K562 (cell line): ENCODE measurements at regions not wholly inside any gene's neighbourhood (a gene's known extent, or its start where the extent isn't known, plus 50 kb on each side); places are given as distances from the start of the nearest gene placed in this dataset.

ENCODE experiments used
- ATAC-seq: fragments of 200-7000 bp; cut with Tn5 transposase; 3 replicates; pipeline ENCODE4 v1.9.1; 2020; ENCODE audit warnings: moderate library complexity
- BruUV-seq: library from RNA; stranded (reverse); fragments of 400-500 nt; replicated peaks from 2 replicates; lab custom pipeline; 2021; lab: Mats Ljungman, UMichigan
- CTCF ChIA-PET: fragments of 300-600 bp; formaldehyde crosslinking; extraction: SDS; loops from one replicate; lab custom pipeline; 2021; ENCODE audit warnings: low intra/inter-chr PET ratio; lab: Yijun Ruan, JAX
- POLR2A ChIA-PET: fragments of 300-600, 350-650 bp; sonication (Branson Sonifier 250); formaldehyde crosslinking; extraction: SDS; loops from one replicate; lab custom pipeline; 2021; ENCODE audit warnings: antibody characterized with exemption, inconsistent platforms; lab: Yijun Ruan, JAX
- DNase-seq, 4 experiments: peaks; one replicate each; pipeline versions ENCODE4 v3.0.0 to v3.0.0-alpha.2; 2011 to 2018; ENCODE audit warnings: low spot score in 3 of 4, mixed read lengths in 3 of 4; ENCODE audit errors: extremely low read depth in 1 of 4
- FAIRE-seq: peaks from 2 replicates; lab custom pipeline; 2011; peaks lifted over from hg19 to GRCh38; lab: Jason Lieb, UNC
- H2AFZ ChIP-seq: 2 replicates; pipeline ENCODE4 v1.6.0; 2011; ENCODE audit warnings: low read depth, low read length, control low read depth, inconsistent platforms
- H3K27ac ChIP-seq: fragments of 200-600 bp; 3 replicates; pipeline ENCODE4 v1.8.0; 2011; ENCODE audit warnings: low read depth, mild to moderate bottlenecking, control low read depth, inconsistent platforms, low read length, moderate library complexity, mixed read lengths; ENCODE audit errors: extremely low read depth
- H3K27me3 ChIP-seq, 2 experiments: fragments of 300-600 bp in 1 of 2; 2 replicates in 1 of 2; 3 replicates in 1 of 2; pipeline versions ENCODE4 v1.6.0 to v1.8.0; 2011; ENCODE audit warnings: inconsistent platforms in 2 of 2, low read length in 2 of 2, mild to moderate bottlenecking in 1 of 2, mixed read lengths in 1 of 2, moderate library complexity in 1 of 2; ENCODE audit not compliant: control insufficient read depth in 2 of 2, insufficient read depth in 2 of 2
- H3K36me3 ChIP-seq: fragments of 300-600 bp; 3 replicates; pipeline ENCODE4 v1.8.0; 2011; ENCODE audit warnings: mild to moderate bottlenecking, low read length, inconsistent platforms; ENCODE audit not compliant: control insufficient read depth, insufficient read depth
- H3K4me1 ChIP-seq, 2 experiments: fragments of 200-600 bp in 1 of 2; replicated peaks in 1 of 2; 2 replicates in 1 of 2; 3 replicates in 1 of 2; pipeline versions ENCODE4 v1.5.1 to v1.8.0; 2011; ENCODE audit warnings: inconsistent platforms in 2 of 2, low read length in 2 of 2, mild to moderate bottlenecking in 1 of 2, mixed read lengths in 1 of 2, moderate library complexity in 1 of 2; ENCODE audit not compliant: control insufficient read depth in 2 of 2, insufficient read depth in 2 of 2
- H3K4me2 ChIP-seq: 2 replicates; pipeline ENCODE4 v1.6.1; 2011; ENCODE audit warnings: low read length, control low read depth, inconsistent platforms, mixed read lengths; ENCODE audit not compliant: insufficient read depth
- H3K4me3 ChIP-seq: fragments of 200-600 bp; sonication (generic), shearing (Covaris generic); 2 replicates; pipeline ENCODE4 v1.5.1; 2016; ENCODE audit warnings: control low read depth, inconsistent platforms
- H3K79me2 ChIP-seq: fragments of 200-600 bp; 3 replicates; pipeline ENCODE4 v1.8.0; 2011; ENCODE audit warnings: low read length, inconsistent platforms; ENCODE audit not compliant: control insufficient read depth, insufficient read depth
- H3K9ac ChIP-seq, 2 experiments: 2 replicates each; pipeline versions ENCODE4 v1.6.0 to v1.6.1; 2011; ENCODE audit warnings: low read depth in 2 of 2, low read length in 2 of 2, control low read depth in 1 of 2, inconsistent platforms in 1 of 2, mild to moderate bottlenecking in 1 of 2, mixed read lengths in 1 of 2; ENCODE audit not compliant: insufficient read depth in 1 of 2
- H3K9me1 ChIP-seq: one replicate; pipeline ENCODE4 v1.6.0; 2011; ENCODE audit warnings: inconsistent platforms, mild to moderate bottlenecking, low read length, moderate library complexity; ENCODE audit not compliant: control insufficient read depth, insufficient read depth
- H3K9me3 ChIP-seq: replicated peaks from 2 replicates; pipeline ENCODE4 v1.5.1; 2011; ENCODE audit warnings: low read depth, low read length, inconsistent platforms; ENCODE audit not compliant: control insufficient read depth, insufficient read depth
- H4K20me1 ChIP-seq: replicated peaks from 2 replicates; pipeline ENCODE4 v1.6.1; 2011; ENCODE audit warnings: low read length, inconsistent platforms, mixed read lengths; ENCODE audit not compliant: control insufficient read depth, insufficient read depth
- EHMT2 ChIP-seq: fragments of 450-650 bp; IDR thresholded peaks from 2 replicates; pipeline ENCODE4 v1.6.1; 2018; ENCODE audit warnings: antibody characterized with exemption
- KLF6 ChIP-seq: fragments of 250-450 bp; sonication (Bioruptor Pico); IDR thresholded peaks from 2 replicates; pipeline ENCODE4 v1.4.0; 2020; ENCODE audit warnings: mild to moderate bottlenecking, moderate library complexity, borderline replicate concordance
- NKRF ChIP-seq: fragments of 450-650 bp; IDR thresholded peaks from 2 replicates; pipeline ENCODE4 v1.6.1; 2016; ENCODE audit warnings: borderline replicate concordance
- PBX2 ChIP-seq, 2 experiments: IDR thresholded peaks in 1 of 2; conservative IDR thresholded peaks in 1 of 2; 2 replicates each; pipeline ENCODE4 v1.6.1; 2016; ENCODE audit warnings: low read depth in 2 of 2, mild to moderate bottlenecking in 1 of 2, missing compliant biosample characterization in 1 of 2, missing genetic modification characterization in 1 of 2, moderate library complexity in 1 of 2
- SPI1 ChIP-seq: IDR thresholded peaks from 2 replicates; pipeline ENCODE4 v1.6.1; 2011; ENCODE audit warnings: low read depth, low read length, control low read depth, borderline replicate concordance
- ZNF3 ChIP-seq: fragments of 250-450 bp; sonication (Bioruptor Pico); IDR thresholded peaks from 2 replicates; pipeline ENCODE4 v1.5.0; 2021; ENCODE audit warnings: mild to moderate bottlenecking, moderate library complexity
- WGBS: fragments of 100-300 bp; shearing (Covaris generic); methylation state at CpG from one replicate; pipeline ENCODE4 v1.1.6; 2016; ENCODE audit warnings: low coverage, mixed read lengths; ENCODE audit not compliant: insufficient coverage; ENCODE audit errors: missing lambda C conversion rate; 5-methylcytosine and 5-hydroxymethylcytosine counted together
- in situ Hi-C: fragments of 300-500 bp; cut with MboI; formaldehyde crosslinking; loops from 4 replicates; pipeline ENCODE4 v1.15.0; 2018; ENCODE audit warnings: inconsistent platforms, mixed read lengths
- intact Hi-C: fragments of 100-400 bp; cut with micrococcal nuclease; formaldehyde crosslinking; loops from 2 replicates; pipeline ENCODE4 v1.14.2; 2022

- no peak overlapping the region for H3K27ac ChIP-seq
- no peak overlapping the region for H3K4me2 ChIP-seq
- 0% methylated on average over 10 of the region's 10 CpGs for WGBS
- no peaks in the 10 kb centered on the region for H3K4me1 ChIP-seq
- H3K4me3 ChIP-seq: no peak overlapping the region
- no peak for DNase-seq
- no peak for FAIRE-seq
- no peak for TF ChIP-seq PBX2 (CRISPR knock-in tag; IDR thresholded peaks at IDR 0.05; ENCODE audit: low read depth)
- TF ChIP-seq PBX2 (tag; conservative IDR thresholded peaks at IDR 0.05; ENCODE audit: low read depth): no peak
- TF ChIP-seq KLF6 (CRISPR knock-in tag): no peak
- peak; percentile 69; the same call in 1 of the 2 replicates for TF ChIP-seq SPI1
- no peak for TF ChIP-seq NKRF
- no peak for TF ChIP-seq ZNF3 (CRISPR knock-in tag)
- TF ChIP-seq EHMT2: no peak
- no peak overlapping the region for H2AFZ ChIP-seq
- in situ Hi-C loops: no loop called here
- POLR2A ChIA-PET: no interaction called here
- CTCF ChIA-PET: no interaction called here
- intact Hi-C loops: no loop called here
- H3K36me3 ChIP-seq: no peaks in the 10 kb centered on the region
- H4K20me1 ChIP-seq: peaks cover 14% of the 10 kb centered on the region; the same call in 1 of the 2 replicates
- no peaks in the 10 kb centered on the region for H3K9me1 ChIP-seq
- no peak for ATAC-seq
- H3K27me3 ChIP-seq: peaks cover 37 to 60% of the 10 kb centered on the region in 2 experiments
- no peaks in the 10 kb centered on the region for H3K9me3 ChIP-seq
- no TSS peak for BruUV-seq
- H3K9ac ChIP-seq: no peak overlapping the region
- no peaks in the 10 kb centered on the region for H3K79me2 ChIP-seq
These were observed 144.4 kb downstream of the PTPN20 start for GRCh38 chr10:47055386-47056246.
